GM12864 (cell line): ENCODE measurements at regions not wholly inside any gene's neighbourhood (a gene's known extent, or its start where the extent isn't known, plus 50 kb on each side); places are given as distances from the start of the nearest gene placed in this dataset.

Experiments
- DNase-seq: peaks from one replicate; pipeline ENCODE4 v3.0.0-alpha.2; 2011; ENCODE audit warnings: low read depth
- H3K4me3 ChIP-seq: 2 replicates; pipeline ENCODE4 v1.5.1; 2011; ENCODE audit warnings: mild to moderate bottlenecking, low read depth, low read length, control low read depth
- CTCF ChIP-seq: IDR thresholded peaks from 2 replicates; pipeline ENCODE4 v1.5.1; 2011; ENCODE audit warnings: low read depth, mild to moderate bottlenecking, moderate library complexity, low read length, control low read depth, inconsistent platforms; ENCODE audit errors: missing control alignments

- H3K4me3 ChIP-seq, result no peak overlapping the region
- no peak for DNase-seq
- TF ChIP-seq CTCF, result no peak
Observed at GRCh38 chr2:235140801-235141081, 188.9 kb downstream of the SH3BP4 start.

- DNase-seq, result no peak
- H3K4me3 ChIP-seq, result no peak overlapping the region
- TF ChIP-seq CTCF, result no peak
Observed at GRCh38 chr2:235141411-235142128, 189.8 kb downstream of the SH3BP4 start.

DNA sequence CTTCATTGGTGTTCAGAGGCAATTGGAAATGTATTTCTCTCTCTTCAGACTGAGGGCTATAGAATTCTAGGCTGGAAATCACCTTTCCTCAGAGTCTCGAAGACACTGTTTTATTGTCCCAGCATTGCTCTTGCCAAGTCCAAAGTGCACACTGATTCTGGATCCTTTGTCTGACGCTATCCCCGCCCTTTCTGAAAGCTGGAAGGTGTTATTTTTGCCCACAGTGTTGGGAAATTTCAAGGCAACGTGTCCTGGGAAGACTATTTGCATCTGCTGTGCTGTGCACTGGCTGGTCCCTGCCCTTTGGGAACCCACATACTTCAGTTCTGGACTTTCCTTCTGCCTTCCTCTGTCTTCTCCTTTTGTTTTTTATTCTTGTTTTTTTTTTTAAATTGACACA is 190.8 kb downstream of the SH3BP4 start:
- DNase-seq, result no peak
- no peak for TF ChIP-seq CTCF
- no peak overlapping the region for H3K4me3 ChIP-seq

- TF ChIP-seq CTCF, result no peak
- no peak overlapping the region for H3K4me3 ChIP-seq
- DNase-seq, result no peak
Observed at GRCh38 chr2:235143789-235144188, 192.0 kb downstream of the SH3BP4 start.

DNA sequence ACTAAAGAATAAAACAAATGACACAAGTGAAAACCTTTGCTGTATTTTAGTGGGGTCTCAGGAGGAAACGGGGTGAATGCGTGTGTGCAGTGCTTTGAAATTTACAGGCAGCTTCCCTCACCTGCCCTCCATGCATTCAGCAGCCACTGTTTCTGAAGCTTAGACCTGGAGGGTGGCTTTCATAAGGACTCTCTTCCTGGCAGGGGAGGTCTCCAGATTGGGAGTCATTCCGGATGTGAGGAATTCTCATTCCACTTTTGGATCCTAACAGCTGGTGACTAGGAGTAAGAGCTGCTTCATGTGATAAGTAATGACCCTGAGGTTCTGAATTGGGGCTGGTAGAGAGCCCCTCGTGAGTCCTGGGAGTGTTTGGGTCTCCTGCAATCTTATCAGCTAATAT is 192.5 kb downstream of the SH3BP4 start:
- DNase-seq, result no peak
- TF ChIP-seq CTCF, result no peak
- H3K4me3 ChIP-seq, result no peak overlapping the region

DNA sequence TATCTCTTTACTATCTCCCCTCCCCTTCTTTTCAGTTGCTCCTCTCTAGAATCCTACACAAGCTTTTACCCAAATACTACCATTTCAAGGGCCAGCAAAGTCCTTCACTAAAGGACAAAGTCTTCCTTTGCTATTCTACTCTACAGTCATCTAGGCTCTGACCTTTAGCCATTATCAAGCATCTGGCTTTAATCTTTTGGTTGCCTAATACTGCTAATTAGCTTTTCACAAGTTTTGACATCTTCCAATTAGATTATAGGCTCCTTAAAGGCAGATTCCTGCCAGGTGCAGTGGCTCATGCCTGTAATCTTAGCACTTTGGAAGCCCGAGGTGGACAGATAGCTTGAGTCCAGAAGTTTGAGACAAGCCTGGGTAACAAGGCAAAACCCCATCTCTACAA is 194.4 kb downstream of the SH3BP4 start:
- DNase-seq, result no peak
- no peak for TF ChIP-seq CTCF
- H3K4me3 ChIP-seq, result no peak overlapping the region

GRCh38 chr2:235146871-235147565 is 195.2 kb downstream of the SH3BP4 start:
- TF ChIP-seq CTCF, result no peak
- no peak for DNase-seq

More at GRCh38 chr2:235146871-235147565, 195.2 kb downstream of the SH3BP4 start:
- no peak overlapping the region for H3K4me3 ChIP-seq
